GM10248 (cell line): ENCODE measurements at regions not wholly inside any gene's neighbourhood (a gene's known extent, or its start where the extent isn't known, plus 50 kb on each side); places are given as distances from the start of the nearest gene placed in this dataset.
"Not testable (repeated sequence)": the region's sequence is repeated elsewhere in the genome, so short reads cannot be mapped to it uniquely, and the experiment has no call there.

Experiments used
- CTCF ChIA-PET: fragments of 300-600 bp; sonication (Branson Sonifier 250); formaldehyde crosslinking; extraction: SDS; loops from one replicate; lab custom pipeline; 2021; ENCODE audit warnings: antibody characterized with exemption; lab: Yijun Ruan, JAX
- POLR2A ChIA-PET: fragments of 350-650 bp; sonication (Branson Sonifier 250); formaldehyde crosslinking; extraction: SDS; loops from one replicate; lab custom pipeline; 2020; ENCODE audit warnings: antibody characterized with exemption; lab: Yijun Ruan, JAX
- DNase-seq: peaks from one replicate; pipeline ENCODE4 v3.0.0; 2012; ENCODE audit errors: extremely low spot score
- CTCF ChIP-seq: IDR thresholded peaks from 2 replicates; pipeline ENCODE4 v1.5.1; 2012; ENCODE audit warnings: mild to moderate bottlenecking, low read depth; ENCODE audit errors: extremely low read depth, missing control alignments, control extremely low read depth

DNA sequence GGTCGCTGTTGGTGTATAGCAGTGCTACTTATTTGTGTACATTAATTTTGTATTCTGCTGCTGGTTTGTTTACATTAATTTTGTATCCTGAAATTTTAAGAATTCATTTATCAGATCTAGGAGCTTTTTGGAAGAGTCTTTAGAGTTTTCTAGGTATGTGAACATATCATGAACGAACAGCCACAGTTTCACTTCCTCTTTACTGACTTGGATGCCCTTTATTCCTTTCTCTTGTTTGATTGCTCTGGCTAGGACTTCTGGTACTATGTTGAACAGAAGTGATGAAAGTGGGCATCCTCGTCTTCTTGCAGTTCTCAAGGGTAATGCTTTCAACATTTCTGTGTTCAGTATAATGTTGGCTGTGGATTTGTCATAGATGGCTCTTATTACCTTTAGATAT, 1757.9 kb downstream of the BRINP3 start:
- DNase-seq: no peak
- POLR2A ChIA-PET: no interaction called here
- CTCF ChIA-PET: no interaction called here
- no peak for TF ChIP-seq CTCF

GRCh38 chr1:188723332-188724020, 1754.2 kb downstream of the BRINP3 start:
- ChIA-PET POLR2A (no interaction called here), CTCF (no interaction called here)
- no peak for TF ChIP-seq CTCF
- no peak for DNase-seq

DNA sequence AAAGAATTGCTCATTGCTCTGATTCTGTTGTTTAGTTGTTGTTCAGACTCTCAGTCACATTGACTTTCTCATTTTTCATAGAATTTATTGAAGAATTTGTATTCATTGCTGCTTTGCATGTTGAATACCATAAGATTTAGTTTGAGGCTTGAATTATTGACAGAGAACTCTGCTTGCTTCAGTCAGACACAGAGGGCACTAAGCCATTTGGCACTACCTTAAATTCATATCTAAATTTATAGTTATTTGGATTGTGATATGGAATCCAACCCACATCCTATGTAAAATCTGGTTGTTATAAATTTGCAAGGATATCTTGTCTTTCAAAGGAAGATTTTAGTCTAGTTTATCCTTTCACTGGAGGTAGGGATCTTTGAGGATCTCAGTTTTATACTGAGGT, 1748.6 kb downstream of the BRINP3 start:
- ChIA-PET POLR2A (no interaction called here), CTCF (no interaction called here)
- DNase-seq: no peak
- TF ChIP-seq CTCF: no peak

- TF ChIP-seq CTCF: no peak
- ChIA-PET POLR2A (no interaction called here), CTCF (no interaction called here)
These were observed 1742.1 kb downstream of the BRINP3 start for GRCh38 chr1:188735567-188735966.

GRCh38 chr1:188749275-188749674, 1728.4 kb downstream of the BRINP3 start:
- DNase-seq, POLR2A ChIA-PET, CTCF ChIA-PET: not testable (repeated sequence)

More at GRCh38 chr1:188735567-188735966, 1742.1 kb downstream of the BRINP3 start:
- DNase-seq: no peak

- DNase-seq, POLR2A ChIA-PET, CTCF ChIA-PET: not testable (repeated sequence)
These were observed 1725.6 kb downstream of the BRINP3 start for GRCh38 chr1:188752027-188752426.

GRCh38 chr1:188757747-188758146, 1719.9 kb downstream of the BRINP3 start:
- POLR2A ChIA-PET, CTCF ChIA-PET, DNase-seq: not testable (repeated sequence)

DNA sequence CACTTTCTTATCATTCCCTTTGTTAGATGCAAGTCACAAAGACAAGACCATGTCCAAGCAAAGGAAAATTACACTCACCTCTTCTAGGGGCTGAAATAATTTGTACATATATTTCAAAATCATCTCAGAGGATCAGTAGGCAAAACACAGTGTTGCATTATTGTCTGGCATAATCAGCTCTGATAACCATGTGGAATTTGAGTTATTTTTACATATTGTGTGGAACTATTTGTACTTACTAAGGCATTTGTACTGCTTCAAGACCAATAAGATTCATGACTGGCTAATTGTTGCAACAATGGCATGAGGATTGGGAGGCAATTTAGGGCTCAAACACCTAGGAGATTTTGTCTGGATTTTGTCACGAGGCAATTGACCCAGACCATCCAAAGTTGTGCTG, 1716.4 kb downstream of the BRINP3 start:
- DNase-seq: no peak
- POLR2A ChIA-PET: no interaction called here
- no peak for TF ChIP-seq CTCF
- CTCF ChIA-PET: interaction anchor here (0.8 to 1.2 kb wide), 2 partner anchors 21 to 23 kb away, joined by 3 read pairs; no protein-coding TSS in a partner anchor
